ENCODE measurements at regions not wholly inside any gene's neighbourhood (a gene's known extent, or its start where the extent isn't known, plus 50 kb on each side); places are given as distances from the start of the nearest gene placed in this dataset.

DNA sequence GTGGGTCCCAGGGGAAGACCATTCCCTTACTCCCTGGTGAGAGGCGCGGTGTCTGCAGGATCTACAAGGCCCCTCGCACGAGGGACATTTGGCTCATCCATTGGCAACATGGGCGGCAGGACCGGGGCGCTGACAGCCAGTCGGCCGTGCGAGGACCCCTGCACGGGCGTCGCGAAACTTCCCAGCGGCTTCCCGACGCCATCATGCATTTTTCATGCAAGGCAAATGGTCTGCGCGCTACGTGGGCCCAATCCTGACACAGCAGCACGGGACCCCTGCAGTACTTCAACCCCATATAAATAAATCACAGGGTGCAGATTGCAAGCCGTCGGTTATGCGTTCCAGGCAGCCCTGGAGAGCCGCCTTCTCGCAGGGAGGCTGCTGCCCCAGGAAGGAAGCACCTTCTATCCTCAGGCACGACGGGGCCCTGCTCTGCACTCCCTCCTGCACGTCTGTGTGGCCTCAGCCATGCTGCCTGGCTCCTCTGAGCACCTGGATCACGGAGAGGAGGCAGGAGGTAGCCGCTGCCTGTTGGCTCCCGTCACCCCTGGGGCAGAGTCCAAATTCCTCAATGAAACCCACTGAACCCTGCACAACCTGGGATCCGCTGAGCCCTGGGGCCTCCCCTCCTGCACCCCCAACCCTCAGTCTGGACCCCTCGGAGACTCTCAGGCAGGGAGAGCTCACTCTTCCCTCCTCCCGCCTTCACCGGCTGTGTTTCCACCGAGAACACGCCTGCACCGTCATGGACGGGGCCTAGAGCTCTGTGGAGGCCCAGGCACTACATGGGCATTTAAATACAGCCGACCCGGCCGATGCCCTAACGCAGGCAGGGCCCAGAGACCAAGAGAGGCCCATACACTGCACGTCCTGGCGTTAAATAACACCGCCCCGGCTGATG is 90.5 kb downstream of the PDGFA start:
- no peaks in the 10 kb centered on the region for H3K79me1 ChIP-seq (ENCODE audit: low read length)
- no peaks in the 10 kb centered on the region for H3K79me2 ChIP-seq (ENCODE audit: control insufficient read depth, insufficient read depth, low read length)
- no peak overlapping the region for H3K23ac ChIP-seq (ENCODE audit: low read length)
- H2BK5ac ChIP-seq (ENCODE audit: low read length): no peak overlapping the region
- H4K5ac ChIP-seq (ENCODE audit: low read length): no peak overlapping the region
- H3K18ac ChIP-seq (ENCODE audit: low read length): no peak overlapping the region
- H3K56ac ChIP-seq (ENCODE audit: low read length): no peak overlapping the region
- DNase-seq: no peak
- no peak overlapping the region for H2BK15ac ChIP-seq (replicated peaks; ENCODE audit: low read depth)
- no CpG with 5 or more reads among the region's 48 CpGs for WGBS (ENCODE audit: extremely low coverage, insufficient coverage, low lambda C conversion rate)
- H3K4me3 ChIP-seq (ENCODE audit: low read length): no peak overlapping the region
- H2AK5ac ChIP-seq (ENCODE audit: low read length): no peak overlapping the region
- no peak overlapping the region for H3K9ac ChIP-seq (ENCODE audit: low read length)
- no peaks in the 10 kb centered on the region for H3K36me3 ChIP-seq (ENCODE audit: control insufficient read depth, insufficient read depth, low read length)
- H2BK120ac ChIP-seq (ENCODE audit: low read depth, low read length): no peak overlapping the region
- no peaks in the 10 kb centered on the region for H3K4me1 ChIP-seq (ENCODE audit: control insufficient read depth, low read depth, low read length)
- no peaks in the 10 kb centered on the region for H3K27me3 ChIP-seq (ENCODE audit: insufficient read depth, low read length, poor library complexity)
- H3K4ac ChIP-seq (ENCODE audit: low read depth, low read length): no peak overlapping the region
- no peak overlapping the region for H4K8ac ChIP-seq (ENCODE audit: low read depth, low read length)
- no peak overlapping the region for H3K27ac ChIP-seq (ENCODE audit: low read depth, low read length)
- no peak overlapping the region for H3K4me2 ChIP-seq (ENCODE audit: low read length)

DNA sequence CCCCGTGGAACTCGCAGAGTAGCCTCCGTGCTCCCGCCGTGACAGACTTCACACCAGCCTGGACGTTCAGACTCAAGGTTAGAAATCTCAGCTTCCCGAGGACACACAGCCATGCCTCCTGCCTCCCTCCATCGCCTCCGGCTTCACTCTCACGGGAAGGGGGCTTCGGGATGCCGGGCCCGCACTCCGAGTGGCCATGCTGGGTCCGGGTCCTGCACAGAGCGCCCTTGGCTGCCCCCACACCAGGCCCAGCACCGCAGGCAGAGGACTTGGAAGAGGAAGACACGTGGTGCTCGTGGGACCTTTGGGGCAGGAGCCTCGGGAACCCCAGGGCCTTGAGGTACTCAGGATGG is 89.8 kb downstream of the PDGFA start:
- no peak overlapping the region for H4K5ac ChIP-seq (ENCODE audit: low read length)
- no peaks in the 10 kb centered on the region for H3K79me2 ChIP-seq (ENCODE audit: control insufficient read depth, insufficient read depth, low read length)
- no peak overlapping the region for H3K27ac ChIP-seq (ENCODE audit: low read depth, low read length)
- no peak overlapping the region for H2BK5ac ChIP-seq (ENCODE audit: low read length)
- H3K79me1 ChIP-seq (ENCODE audit: low read length): no peaks in the 10 kb centered on the region
- DNase-seq: no peak
- H3K56ac ChIP-seq (ENCODE audit: low read length): no peak overlapping the region
- no peaks in the 10 kb centered on the region for H3K4me1 ChIP-seq (ENCODE audit: control insufficient read depth, low read depth, low read length)
- H3K27me3 ChIP-seq (ENCODE audit: insufficient read depth, low read length, poor library complexity): no peaks in the 10 kb centered on the region
- H3K4ac ChIP-seq (ENCODE audit: low read depth, low read length): no peak overlapping the region
- no peak overlapping the region for H3K4me2 ChIP-seq (ENCODE audit: low read length)
- H3K18ac ChIP-seq (ENCODE audit: low read length): no peak overlapping the region
- no peak overlapping the region for H4K8ac ChIP-seq (ENCODE audit: low read depth, low read length)
- no peak overlapping the region for H2AK5ac ChIP-seq (ENCODE audit: low read length)
- no peak overlapping the region for H2BK120ac ChIP-seq (ENCODE audit: low read depth, low read length)
- no CpG with 5 or more reads among the region's 20 CpGs for WGBS (ENCODE audit: extremely low coverage, insufficient coverage, low lambda C conversion rate)
- H3K9ac ChIP-seq (ENCODE audit: low read length): no peak overlapping the region
- no peak overlapping the region for H3K23ac ChIP-seq (ENCODE audit: low read length)
- H2BK15ac ChIP-seq (replicated peaks; ENCODE audit: low read depth): no peak overlapping the region
- H3K36me3 ChIP-seq (ENCODE audit: control insufficient read depth, insufficient read depth, low read length): no peaks in the 10 kb centered on the region
- no peak overlapping the region for H3K4me3 ChIP-seq (ENCODE audit: low read length)

DNA sequence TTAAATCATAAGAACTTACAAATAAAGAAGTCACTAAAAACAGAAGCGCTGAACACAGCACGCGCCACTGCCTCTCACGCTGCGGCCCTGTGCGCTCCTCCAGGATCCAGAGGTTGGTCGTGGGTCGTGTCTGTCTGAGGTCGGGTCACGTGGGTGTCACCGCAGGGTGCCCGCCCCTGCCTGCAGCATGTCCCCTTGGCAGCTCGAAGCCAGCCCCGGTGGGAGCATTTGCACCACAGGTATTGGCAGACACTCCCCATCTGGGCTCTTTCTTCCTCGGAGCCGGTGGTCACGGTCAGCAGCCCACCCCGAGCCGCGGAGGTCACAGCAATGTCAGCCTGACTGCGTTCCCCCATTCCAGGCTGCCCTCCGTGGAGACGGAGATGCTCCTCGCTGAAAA is 88.6 kb downstream of the PDGFA start:
- H3K4me1 ChIP-seq (ENCODE audit: control insufficient read depth, low read depth, low read length): no peaks in the 10 kb centered on the region
- no peak for DNase-seq
- H3K56ac ChIP-seq (ENCODE audit: low read length): no peak overlapping the region
- no peak overlapping the region for H3K9ac ChIP-seq (ENCODE audit: low read length)
- H4K8ac ChIP-seq (ENCODE audit: low read depth, low read length): no peak overlapping the region
- no peaks in the 10 kb centered on the region for H3K36me3 ChIP-seq (ENCODE audit: control insufficient read depth, insufficient read depth, low read length)
- no peaks in the 10 kb centered on the region for H3K79me1 ChIP-seq (ENCODE audit: low read length)
- no peak overlapping the region for H4K5ac ChIP-seq (ENCODE audit: low read length)
- no peak overlapping the region for H3K27ac ChIP-seq (ENCODE audit: low read depth, low read length)
- no peak overlapping the region for H3K4me2 ChIP-seq (ENCODE audit: low read length)
- H3K79me2 ChIP-seq (ENCODE audit: control insufficient read depth, insufficient read depth, low read length): no peaks in the 10 kb centered on the region
- H2BK120ac ChIP-seq (ENCODE audit: low read depth, low read length): no peak overlapping the region
- no peak overlapping the region for H3K18ac ChIP-seq (ENCODE audit: low read length)
- no peak overlapping the region for H3K4me3 ChIP-seq (ENCODE audit: low read length)
- no peak overlapping the region for H2AK5ac ChIP-seq (ENCODE audit: low read length)
- H3K4ac ChIP-seq (ENCODE audit: low read depth, low read length): no peak overlapping the region
- no peak overlapping the region for H2BK5ac ChIP-seq (ENCODE audit: low read length)
- no peaks in the 10 kb centered on the region for H3K27me3 ChIP-seq (ENCODE audit: insufficient read depth, low read length, poor library complexity)
- no CpG with 5 or more reads among the region's 24 CpGs for WGBS (ENCODE audit: extremely low coverage, insufficient coverage, low lambda C conversion rate)
- H2BK15ac ChIP-seq (replicated peaks; ENCODE audit: low read depth): no peak overlapping the region
- H3K23ac ChIP-seq (ENCODE audit: low read length): no peak overlapping the region

DNA sequence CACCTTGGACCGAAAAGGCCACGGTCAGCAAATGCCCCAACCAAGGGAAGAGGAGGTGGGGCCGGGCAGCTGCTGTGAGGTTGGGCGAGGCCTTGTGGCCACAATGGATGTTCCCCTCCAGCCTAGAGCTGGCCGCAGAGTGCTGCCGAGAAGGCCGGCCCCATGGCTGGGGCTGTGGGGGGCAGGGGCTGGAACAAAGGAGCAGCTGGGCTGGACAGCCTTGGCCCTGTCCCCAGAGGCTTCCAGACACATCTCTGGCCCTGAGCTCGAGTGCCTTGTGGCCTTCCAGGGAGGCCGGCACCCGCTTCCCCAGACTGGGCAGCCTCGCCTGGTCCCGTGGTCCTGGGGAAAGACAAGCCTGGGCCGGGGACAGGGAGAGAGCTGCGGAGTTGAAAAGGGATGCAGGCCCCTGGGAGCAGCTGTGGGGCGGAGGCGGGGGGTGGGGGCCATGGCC is 88.0 kb downstream of the PDGFA start:
- Histone ChIP-seq H2AK5ac (ENCODE audit: low read length) (no peak overlapping the region), H3K4ac (ENCODE audit: low read depth, low read length) (no peak overlapping the region), H2BK15ac (replicated peaks; ENCODE audit: low read depth) (no peak overlapping the region), H3K9ac (ENCODE audit: low read length) (no peak overlapping the region), H3K4me2 (ENCODE audit: low read length) (no peak overlapping the region), H4K8ac (ENCODE audit: low read depth, low read length) (no peak overlapping the region), H3K27me3 (ENCODE audit: insufficient read depth, low read length, poor library complexity) (no peaks in the 10 kb centered on the region), H3K56ac (ENCODE audit: low read length) (no peak overlapping the region), H3K79me2 (ENCODE audit: control insufficient read depth, insufficient read depth, low read length) (no peaks in the 10 kb centered on the region), H3K79me1 (ENCODE audit: low read length) (no peaks in the 10 kb centered on the region), H3K4me3 (ENCODE audit: low read length) (no peak overlapping the region), H3K36me3 (ENCODE audit: control insufficient read depth, insufficient read depth, low read length) (no peaks in the 10 kb centered on the region), H2BK5ac (ENCODE audit: low read length) (no peak overlapping the region), H3K18ac (ENCODE audit: low read length) (no peak overlapping the region), H4K5ac (ENCODE audit: low read length) (no peak overlapping the region), H3K23ac (ENCODE audit: low read length) (no peak overlapping the region), H2BK120ac (ENCODE audit: low read depth, low read length) (no peak overlapping the region), H3K27ac (ENCODE audit: low read depth, low read length) (no peak overlapping the region), H3K4me1 (ENCODE audit: control insufficient read depth, low read depth, low read length) (no peaks in the 10 kb centered on the region)
- DNase-seq: no peak
- no CpG with 5 or more reads among the region's 16 CpGs for WGBS (ENCODE audit: extremely low coverage, insufficient coverage, low lambda C conversion rate)

DNA sequence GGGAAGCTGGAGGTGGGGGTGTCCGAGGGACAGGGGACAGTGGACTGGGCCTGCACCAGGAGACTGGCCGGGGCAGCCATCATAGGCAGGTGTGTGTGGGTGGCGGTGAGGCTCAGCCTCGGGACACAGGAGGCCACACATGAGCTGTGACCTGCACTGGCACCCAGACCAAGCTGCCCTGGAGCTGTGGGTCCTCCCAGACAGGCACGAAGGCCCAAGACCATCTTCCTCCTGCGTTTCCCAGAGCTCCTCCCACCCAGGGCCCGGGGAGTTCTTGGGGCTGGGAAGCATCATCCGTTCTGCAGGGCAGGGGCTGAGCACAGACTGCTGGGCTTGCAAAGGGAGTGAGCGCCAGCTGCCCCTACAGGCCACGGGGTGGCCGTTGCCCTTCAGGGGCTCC is 87.4 kb downstream of the PDGFA start:
- H4K8ac ChIP-seq (ENCODE audit: low read depth, low read length): no peak overlapping the region
- H3K4me2 ChIP-seq (ENCODE audit: low read length): no peak overlapping the region
- H2BK15ac ChIP-seq (replicated peaks; ENCODE audit: low read depth): no peak overlapping the region
- no CpG with 5 or more reads among the region's 11 CpGs for WGBS (ENCODE audit: extremely low coverage, insufficient coverage, low lambda C conversion rate)
- no peak overlapping the region for H3K23ac ChIP-seq (ENCODE audit: low read length)
- no peak overlapping the region for H2BK120ac ChIP-seq (ENCODE audit: low read depth, low read length)
- no peak overlapping the region for H4K5ac ChIP-seq (ENCODE audit: low read length)
- H3K79me1 ChIP-seq (ENCODE audit: low read length): no peaks in the 10 kb centered on the region
- no peak overlapping the region for H3K27ac ChIP-seq (ENCODE audit: low read depth, low read length)
- no peak overlapping the region for H2BK5ac ChIP-seq (ENCODE audit: low read length)
- H3K36me3 ChIP-seq (ENCODE audit: control insufficient read depth, insufficient read depth, low read length): no peaks in the 10 kb centered on the region
- no peaks in the 10 kb centered on the region for H3K4me1 ChIP-seq (ENCODE audit: control insufficient read depth, low read depth, low read length)
- no peak overlapping the region for H3K4ac ChIP-seq (ENCODE audit: low read depth, low read length)
- no peak overlapping the region for H2AK5ac ChIP-seq (ENCODE audit: low read length)
- no peaks in the 10 kb centered on the region for H3K27me3 ChIP-seq (ENCODE audit: insufficient read depth, low read length, poor library complexity)
- H3K4me3 ChIP-seq (ENCODE audit: low read length): no peak overlapping the region
- no peak overlapping the region for H3K18ac ChIP-seq (ENCODE audit: low read length)
- no peak for DNase-seq
- no peak overlapping the region for H3K56ac ChIP-seq (ENCODE audit: low read length)
- H3K79me2 ChIP-seq (ENCODE audit: control insufficient read depth, insufficient read depth, low read length): no peaks in the 10 kb centered on the region
- H3K9ac ChIP-seq (ENCODE audit: low read length): no peak overlapping the region

DNA sequence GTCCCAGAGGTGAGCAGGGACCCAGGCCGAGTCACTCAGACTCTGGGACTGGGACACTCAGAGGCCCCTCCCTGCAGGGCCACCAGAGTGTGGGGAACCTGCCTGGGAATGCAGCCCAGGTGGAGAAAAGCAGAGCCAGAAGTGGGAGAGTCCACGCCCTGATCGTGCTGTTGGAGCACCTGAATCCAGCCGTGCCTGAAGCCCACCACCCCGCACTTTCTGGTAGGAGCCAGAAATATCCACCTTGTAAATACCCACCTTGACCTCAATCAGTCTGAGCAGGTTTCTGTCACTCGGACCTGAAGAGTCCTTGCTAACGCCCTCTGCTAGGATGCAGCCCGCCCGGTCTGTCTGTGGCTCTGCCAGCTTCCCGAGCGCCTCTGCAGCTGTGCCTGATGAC is 86.7 kb downstream of the PDGFA start:
- Histone ChIP-seq H3K9ac (ENCODE audit: low read length) (no peak overlapping the region), H2AK5ac (ENCODE audit: low read length) (no peak overlapping the region), H4K8ac (ENCODE audit: low read depth, low read length) (no peak overlapping the region), H3K23ac (ENCODE audit: low read length) (no peak overlapping the region), H3K27ac (ENCODE audit: low read depth, low read length) (no peak overlapping the region), H2BK5ac (ENCODE audit: low read length) (no peak overlapping the region), H3K79me2 (ENCODE audit: control insufficient read depth, insufficient read depth, low read length) (no peaks in the 10 kb centered on the region), H2BK120ac (ENCODE audit: low read depth, low read length) (no peak overlapping the region), H4K5ac (ENCODE audit: low read length) (no peak overlapping the region), H3K56ac (ENCODE audit: low read length) (no peak overlapping the region), H3K18ac (ENCODE audit: low read length) (no peak overlapping the region), H3K36me3 (ENCODE audit: control insufficient read depth, insufficient read depth, low read length) (no peaks in the 10 kb centered on the region), H2BK15ac (replicated peaks; ENCODE audit: low read depth) (no peak overlapping the region), H3K4me3 (ENCODE audit: low read length) (no peak overlapping the region), H3K4ac (ENCODE audit: low read depth, low read length) (no peak overlapping the region), H3K4me1 (ENCODE audit: control insufficient read depth, low read depth, low read length) (no peaks in the 10 kb centered on the region), H3K27me3 (ENCODE audit: insufficient read depth, low read length, poor library complexity) (no peaks in the 10 kb centered on the region), H3K4me2 (ENCODE audit: low read length) (no peak overlapping the region), H3K79me1 (ENCODE audit: low read length) (no peaks in the 10 kb centered on the region)
- no peak for DNase-seq
- no CpG with 5 or more reads among the region's 11 CpGs for WGBS (ENCODE audit: extremely low coverage, insufficient coverage, low lambda C conversion rate)
